ENCODE measurements at regions not wholly inside any gene's neighbourhood (a gene's known extent, or its start where the extent isn't known, plus 50 kb on each side); places are given as distances from the start of the nearest gene placed in this dataset.
A peak's percentile ranks its signal among the peaks of the same experiment; 100 is the strongest.

DNA sequence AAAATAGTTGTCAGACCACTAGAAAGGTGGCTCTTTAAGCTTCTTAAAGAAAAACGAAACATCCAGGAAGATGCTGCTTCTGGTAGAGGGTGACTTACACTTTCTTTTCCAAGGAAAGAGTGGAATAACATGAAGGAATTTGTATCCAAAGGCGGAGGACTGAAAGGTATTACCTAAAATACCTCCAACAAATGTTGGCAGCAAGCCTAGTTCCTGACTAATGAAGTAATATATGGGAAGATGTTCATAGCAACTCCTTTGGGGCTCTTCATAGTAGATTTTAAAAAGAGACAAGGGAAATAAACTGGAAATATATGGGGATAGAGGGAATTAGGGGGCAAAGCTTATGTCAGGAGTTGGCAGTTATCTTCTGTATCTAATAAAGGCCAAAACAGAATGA lies 116.2 kb downstream of the AASDH start:
- no peak for TF ChIP-seq ZNF565 (CRISPR knock-in tag; conservative IDR thresholded peaks at IDR 0.05; ENCODE audit: low read depth)
- TF ChIP-seq ISL1 (CRISPR knock-in tag; IDR thresholded peaks at IDR 0.05): 0 out of 2 replicates have a peak, but pooled peaks have one; percentile 22
- TF ChIP-seq OSR1 (CRISPR knock-in tag; IDR thresholded peaks at IDR 0.05): no peak
- TF ChIP-seq POU6F1 (CRISPR knock-in tag; IDR thresholded peaks at IDR 0.05; ENCODE audit: borderline replicate concordance, low read depth): no peak
- ATAC-seq: no peak; the same call in 2 of the 3 replicates

DNA sequence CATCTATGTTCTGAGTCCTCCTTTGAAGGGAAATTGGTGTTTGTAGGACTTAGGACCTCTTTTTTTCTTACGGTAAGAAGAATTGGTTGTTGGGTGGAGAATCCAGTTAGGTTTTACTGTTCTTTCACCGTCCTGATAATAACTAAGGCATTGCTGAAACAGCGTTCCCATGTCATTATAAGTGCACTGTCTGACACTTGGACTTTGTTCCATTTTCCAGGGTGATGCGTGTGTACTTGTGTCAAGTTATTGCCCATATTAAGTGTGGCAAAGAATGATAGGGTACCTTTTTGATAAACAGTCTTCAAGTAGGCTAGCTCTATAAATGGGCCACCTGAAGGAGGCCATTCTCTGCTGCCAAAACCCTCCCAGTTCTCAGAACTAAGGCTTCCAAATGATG lies 119.7 kb downstream of the AASDH start:
- TF ChIP-seq ZNF70 (CRISPR knock-in tag; IDR thresholded peaks at IDR 0.05) (no peak), ZC3H10 (CRISPR knock-in tag; IDR thresholded peaks at IDR 0.05) (no peak), OSR1 (CRISPR knock-in tag; IDR thresholded peaks at IDR 0.05) (no peak), BACH2 (CRISPR knock-in tag; IDR thresholded peaks at IDR 0.05; ENCODE audit: borderline replicate concordance) (no peak), CSDC2 (CRISPR knock-in tag; IDR thresholded peaks at IDR 0.05) (no peak), ARNTL (CRISPR knock-in tag; IDR thresholded peaks at IDR 0.05; ENCODE audit: borderline replicate concordance, low read depth) (no peak), RARB (CRISPR knock-in tag; IDR thresholded peaks at IDR 0.05) (no peak), ZFP30 (CRISPR knock-in tag; IDR thresholded peaks at IDR 0.05) (no peak), TOX (CRISPR knock-in tag; IDR thresholded peaks at IDR 0.05; ENCODE audit: borderline replicate concordance) (no peak), ZNF565 (CRISPR knock-in tag; conservative IDR thresholded peaks at IDR 0.05; ENCODE audit: low read depth) (no peak), ISL1 (CRISPR knock-in tag; IDR thresholded peaks at IDR 0.05) (no peak), ZFP3 (CRISPR knock-in tag; IDR thresholded peaks at IDR 0.05) (no peak), SNAI2 (CRISPR knock-in tag; IDR thresholded peaks at IDR 0.05) (no peak), CREB5 (CRISPR knock-in tag; IDR thresholded peaks at IDR 0.05; ENCODE audit: low read depth) (no peak)
- TF ChIP-seq, protein P1, sequence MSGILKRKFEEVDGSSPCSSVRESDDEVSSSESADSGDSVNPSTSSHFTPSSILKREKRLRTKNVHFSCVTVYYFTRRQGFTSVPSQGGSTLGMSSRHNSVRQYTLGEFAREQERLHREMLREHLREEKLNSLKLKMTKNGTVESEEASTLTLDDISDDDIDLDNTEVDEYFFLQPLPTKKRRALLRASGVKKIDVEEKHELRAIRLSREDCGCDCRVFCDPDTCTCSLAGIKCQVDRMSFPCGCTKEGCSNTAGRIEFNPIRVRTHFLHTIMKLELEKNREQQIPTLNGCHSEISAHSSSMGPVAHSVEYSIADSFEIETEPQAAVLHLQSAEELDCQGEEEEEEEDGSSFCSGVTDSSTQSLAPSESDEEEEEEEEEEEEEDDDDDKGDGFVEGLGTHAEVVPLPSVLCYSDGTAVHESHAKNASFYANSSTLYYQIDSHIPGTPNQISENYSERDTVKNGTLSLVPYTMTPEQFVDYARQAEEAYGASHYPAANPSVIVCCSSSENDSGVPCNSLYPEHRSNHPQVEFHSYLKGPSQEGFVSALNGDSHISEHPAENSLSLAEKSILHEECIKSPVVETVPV (CRISPR knock-in tag; IDR thresholded peaks at IDR 0.05): no peak
- TF ChIP-seq, protein P2, sequence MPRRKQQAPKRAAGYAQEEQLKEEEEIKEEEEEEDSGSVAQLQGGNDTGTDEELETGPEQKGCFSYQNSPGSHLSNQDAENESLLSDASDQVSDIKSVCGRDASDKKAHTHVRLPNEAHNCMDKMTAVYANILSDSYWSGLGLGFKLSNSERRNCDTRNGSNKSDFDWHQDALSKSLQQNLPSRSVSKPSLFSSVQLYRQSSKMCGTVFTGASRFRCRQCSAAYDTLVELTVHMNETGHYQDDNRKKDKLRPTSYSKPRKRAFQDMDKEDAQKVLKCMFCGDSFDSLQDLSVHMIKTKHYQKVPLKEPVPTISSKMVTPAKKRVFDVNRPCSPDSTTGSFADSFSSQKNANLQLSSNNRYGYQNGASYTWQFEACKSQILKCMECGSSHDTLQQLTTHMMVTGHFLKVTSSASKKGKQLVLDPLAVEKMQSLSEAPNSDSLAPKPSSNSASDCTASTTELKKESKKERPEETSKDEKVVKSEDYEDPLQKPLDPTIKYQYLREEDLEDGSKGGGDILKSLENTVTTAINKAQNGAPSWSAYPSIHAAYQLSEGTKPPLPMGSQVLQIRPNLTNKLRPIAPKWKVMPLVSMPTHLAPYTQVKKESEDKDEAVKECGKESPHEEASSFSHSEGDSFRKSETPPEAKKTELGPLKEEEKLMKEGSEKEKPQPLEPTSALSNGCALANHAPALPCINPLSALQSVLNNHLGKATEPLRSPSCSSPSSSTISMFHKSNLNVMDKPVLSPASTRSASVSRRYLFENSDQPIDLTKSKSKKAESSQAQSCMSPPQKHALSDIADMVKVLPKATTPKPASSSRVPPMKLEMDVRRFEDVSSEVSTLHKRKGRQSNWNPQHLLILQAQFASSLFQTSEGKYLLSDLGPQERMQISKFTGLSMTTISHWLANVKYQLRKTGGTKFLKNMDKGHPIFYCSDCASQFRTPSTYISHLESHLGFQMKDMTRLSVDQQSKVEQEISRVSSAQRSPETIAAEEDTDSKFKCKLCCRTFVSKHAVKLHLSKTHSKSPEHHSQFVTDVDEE (CRISPR knock-in tag; IDR thresholded peaks at IDR 0.05): no peak
- no peak for ATAC-seq

DNA sequence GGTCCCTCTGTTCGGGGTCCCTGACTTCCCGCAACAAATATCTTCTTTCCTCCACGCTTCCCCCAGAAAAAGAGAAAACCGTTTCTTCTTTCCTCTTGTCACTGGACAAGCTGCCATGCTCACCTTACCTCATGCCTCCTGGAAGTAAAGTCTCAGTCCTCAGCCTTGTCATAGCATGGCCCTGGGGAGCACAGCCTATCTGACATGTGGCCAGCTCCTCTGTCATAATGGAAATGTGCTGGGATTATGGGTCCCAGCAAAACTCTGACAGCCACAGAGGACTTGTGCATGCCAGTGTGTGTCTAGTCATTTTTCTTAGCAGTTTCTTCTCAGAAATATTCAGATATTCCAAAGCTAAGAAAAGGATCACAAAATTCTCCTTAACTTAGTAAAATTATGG lies 122.4 kb downstream of the AASDH start:
- ATAC-seq: no peak
- no peak for TF ChIP-seq ARNTL (CRISPR knock-in tag; IDR thresholded peaks at IDR 0.05; ENCODE audit: borderline replicate concordance, low read depth)
- TF ChIP-seq TOX (CRISPR knock-in tag; IDR thresholded peaks at IDR 0.05; ENCODE audit: borderline replicate concordance): no peak
- TF ChIP-seq CSDC2 (CRISPR knock-in tag; IDR thresholded peaks at IDR 0.05): no peak
- TF ChIP-seq, protein P1 (CRISPR knock-in tag; IDR thresholded peaks at IDR 0.05): no peak
- no peak for TF ChIP-seq ZNF565 (CRISPR knock-in tag; conservative IDR thresholded peaks at IDR 0.05; ENCODE audit: low read depth)
- TF ChIP-seq ZC3H10 (CRISPR knock-in tag; IDR thresholded peaks at IDR 0.05): no peak
- no peak for TF ChIP-seq GLIS3 (CRISPR knock-in tag; IDR thresholded peaks at IDR 0.05)
- TF ChIP-seq PPARA (CRISPR knock-in tag; IDR thresholded peaks at IDR 0.05; ENCODE audit: borderline replicate concordance): no peak
- no peak for TF ChIP-seq RARB (CRISPR knock-in tag; IDR thresholded peaks at IDR 0.05)
- no peak for TF ChIP-seq ZNF8 (CRISPR knock-in tag; IDR thresholded peaks at IDR 0.05)
- TF ChIP-seq SNAI2 (CRISPR knock-in tag; IDR thresholded peaks at IDR 0.05): no peak
